Endothelial cell of umbilical vein (primary cell): ENCODE measurements at regions not wholly inside any gene's neighbourhood (a gene's known extent, or its start where the extent isn't known, plus 50 kb on each side); places are given as distances from the start of the nearest gene placed in this dataset.

Source experiments
- BruUV-seq: library from RNA; stranded (reverse); fragments of 400-500 nt; replicated peaks from 2 replicates; lab custom pipeline; 2021; lab: Mats Ljungman, UMichigan
- CTCF ChIA-PET: fragments of 300-600, 350-600 bp; sonication (Branson Sonifier 250); formaldehyde crosslinking; loops from one replicate; lab custom pipeline; 2021; ENCODE audit warnings: antibody characterized with exemption, inconsistent platforms; lab: Charles Lee
- POLR2A ChIA-PET: fragments of 300-600, 350-600 bp; sonication (Branson Sonifier 250); formaldehyde crosslinking; loops from one replicate; lab custom pipeline; 2021; ENCODE audit warnings: antibody characterized with exemption, inconsistent platforms; lab: Charles Lee
- DNase-seq: peaks from one replicate; pipeline ENCODE4 v3.0.0-alpha.2; 2011; ENCODE audit warnings: low read depth, low spot score
- FAIRE-seq: peaks from 2 replicates; lab custom pipeline; 2011; peaks lifted over from hg19 to GRCh38; lab: Jason Lieb, UNC
- H2AFZ ChIP-seq: 2 replicates; pipeline ENCODE4 v1.6.0; 2012; ENCODE audit warnings: low read depth, low read length, control low read depth, inconsistent platforms
- H3K27ac ChIP-seq: 2 replicates; pipeline ENCODE4 v1.5.1; 2011; ENCODE audit warnings: low read depth, mild to moderate bottlenecking, control low read depth, low read length, moderate library complexity; ENCODE audit not compliant: insufficient read depth
- H3K27me3 ChIP-seq, 2 experiments: 2 replicates each; pipeline versions ENCODE4 v1.6.0 to v1.6.1; 2011; ENCODE audit warnings: low read length in 2 of 2, mixed read lengths in 1 of 2; ENCODE audit not compliant: control insufficient read depth in 2 of 2, insufficient read depth in 2 of 2
- H3K36me3 ChIP-seq, 2 experiments: 2 replicates in 1 of 2; 3 replicates in 1 of 2; pipeline ENCODE4 v1.5.1; 2011; ENCODE audit warnings: low read length in 2 of 2, mild to moderate bottlenecking in 1 of 2, moderate library complexity in 1 of 2; ENCODE audit not compliant: control insufficient read depth in 2 of 2, insufficient read depth in 2 of 2; ENCODE audit errors: extremely low read depth in 1 of 2
- H3K4me1 ChIP-seq: 3 replicates; pipeline ENCODE4 v1.5.1; 2011; ENCODE audit warnings: mild to moderate bottlenecking, low read length; ENCODE audit not compliant: control insufficient read depth, insufficient read depth; ENCODE audit errors: extremely low read depth
- H3K4me2 ChIP-seq: 2 replicates; pipeline ENCODE4 v1.6.1; 2011; ENCODE audit warnings: low read length, control low read depth, mixed read lengths; ENCODE audit not compliant: insufficient read depth
- H3K4me3 ChIP-seq, 3 experiments: fragments of 200-600 bp in 1 of 3; sonication (generic), shearing (Covaris generic) in 1 of 3; replicated peaks in 1 of 3; 2 replicates each; pipeline ENCODE4 v1.5.1; 2011 to 2016; ENCODE audit warnings: control low read depth in 3 of 3, low read length in 3 of 3, mild to moderate bottlenecking in 2 of 3, inconsistent platforms in 1 of 3, low read depth in 1 of 3, moderate library complexity in 1 of 3; ENCODE audit not compliant: insufficient read depth in 1 of 3
- H3K79me2 ChIP-seq: 2 replicates; pipeline ENCODE4 v1.6.0; 2012; ENCODE audit warnings: low read length, inconsistent platforms; ENCODE audit not compliant: control insufficient read depth, insufficient read depth
- H3K9ac ChIP-seq: replicated peaks from 2 replicates; pipeline ENCODE3; 2011; ENCODE audit warnings: low read length, control low read depth; ENCODE audit not compliant: insufficient read depth; ENCODE audit errors: extremely low read depth
- H3K9me1 ChIP-seq: replicated peaks from 3 replicates; pipeline ENCODE4 v1.6.0; 2011; ENCODE audit warnings: mild to moderate bottlenecking, low read length; ENCODE audit not compliant: control insufficient read depth, insufficient read depth; ENCODE audit errors: extremely low read depth
- H3K9me3 ChIP-seq: replicated peaks from 2 replicates; pipeline ENCODE4 v1.5.1; 2012; ENCODE audit warnings: low read length, inconsistent platforms; ENCODE audit not compliant: control insufficient read depth, insufficient read depth
- H4K20me1 ChIP-seq: replicated peaks from 2 replicates; pipeline ENCODE3; 2011; ENCODE audit warnings: mild to moderate bottlenecking, low read length; ENCODE audit not compliant: control insufficient read depth, insufficient read depth; ENCODE audit errors: extremely low read depth
- CTCF ChIP-seq, 2 donors: IDR thresholded peaks; 1 replicate in 1 of 2; 2 replicates in 1 of 2; pipeline ENCODE4 v1.5.1; 2011; ENCODE audit warnings: low read length in 2 of 2, mild to moderate bottlenecking in 2 of 2, moderate library complexity in 2 of 2, control low read depth in 1 of 2, inconsistent platforms in 1 of 2, low read depth in 1 of 2; ENCODE audit not compliant: insufficient read depth in 1 of 2; ENCODE audit errors: extremely low read depth in 1 of 2
- EZH2 ChIP-seq: IDR thresholded peaks from 2 replicates; pipeline ENCODE4 v1.6.1; 2012; ENCODE audit warnings: borderline replicate concordance, low read depth, mild to moderate bottlenecking, moderate library complexity, low read length, inconsistent platforms; ENCODE audit not compliant: severe bottlenecking
- FOS ChIP-seq: IDR thresholded peaks from 2 replicates; pipeline ENCODE4 v1.6.1; 2011; ENCODE audit warnings: mild to moderate bottlenecking, low read length, moderate library complexity, borderline replicate concordance; ENCODE audit not compliant: insufficient read depth
- GATA2 ChIP-seq: IDR thresholded peaks from 2 replicates; pipeline ENCODE4 v1.7.0; 2011; ENCODE audit warnings: low read depth, mild to moderate bottlenecking, moderate library complexity, mixed read lengths, low read length; ENCODE audit not compliant: insufficient read length, insufficient read depth
- JUN ChIP-seq: IDR thresholded peaks from 2 replicates; pipeline ENCODE4 v1.6.1; 2011; ENCODE audit warnings: borderline replicate concordance, low read depth; ENCODE audit not compliant: insufficient read length, insufficient read depth
- MAX ChIP-seq: IDR thresholded peaks from 2 replicates; pipeline ENCODE4 v1.6.1; 2011; ENCODE audit not compliant: insufficient read depth, insufficient read length
- MYC ChIP-seq: IDR thresholded peaks from one replicate; pipeline ENCODE4 v1.6.1; 2011; ENCODE audit warnings: mild to moderate bottlenecking, low read depth, low read length
- POLR2A ChIP-seq: IDR thresholded peaks from 2 replicates; pipeline ENCODE4 v1.6.1; 2012; ENCODE audit warnings: low read depth, mild to moderate bottlenecking, control low read depth, low read length
- POLR2AphosphoS5 ChIP-seq: IDR thresholded peaks from 2 replicates; pipeline ENCODE4 v1.6.1; 2012; ENCODE audit warnings: low read depth, mild to moderate bottlenecking, control low read depth, low read length, moderate library complexity; ENCODE audit not compliant: insufficient read depth
- dilution Hi-C: fragments of 300-500 bp; cut with MboI; formaldehyde crosslinking; loops from one replicate; pipeline ENCODE4 v1.15.0; 2019; ENCODE audit warnings: low sequenced_read_pairs; ENCODE audit not compliant: extremely low pct_ligation_motif_present
- intact Hi-C: fragments of 100-400 bp; cut with micrococcal nuclease; formaldehyde crosslinking; loops from one replicate; pipeline ENCODE4 v1.10.0; 2022

GRCh38 chr2:58740426-58740825, 499.3 kb upstream of the FANCL start:
- CTCF ChIA-PET: no interaction called here
- BruUV-seq: no TSS peak
- FAIRE-seq (peak; percentile 57), DNase-seq (no peak)
- H3K27me3 ChIP-seq: no peaks in the 10 kb centered on the region
- no peaks in the 10 kb centered on the region for H3K9me3 ChIP-seq
- H3K36me3 ChIP-seq: no peaks in the 10 kb centered on the region
- no peaks in the 10 kb centered on the region for H3K79me2 ChIP-seq
- POLR2A ChIA-PET: no interaction called here
- intact Hi-C loops: no loop called here
- H2AFZ ChIP-seq: no peak overlapping the region
- H3K4me3 ChIP-seq: no peak overlapping the region
- dilution Hi-C loops: no loop called here
- no peaks in the 10 kb centered on the region for H3K4me1 ChIP-seq
- TF ChIP-seq MAX (no peak), POLR2A (no peak), CTCF (IDR thresholded peaks at IDR 0.05; ENCODE audit: extremely low read depth in 1 of 2, insufficient read depth in 1 of 2, low read depth in 1 of 2, low read length in 2 of 2) (no peak), GATA2 (no peak), POLR2AphosphoS5 (no peak), EZH2 (no peak), JUN (no peak), MYC (no peak), FOS (no peak)
- no peak overlapping the region for H3K9ac ChIP-seq
- no peaks in the 10 kb centered on the region for H3K9me1 ChIP-seq
- H3K27ac ChIP-seq: no peak overlapping the region
- H3K4me2 ChIP-seq: no peak overlapping the region
- H4K20me1 ChIP-seq: no peaks in the 10 kb centered on the region
